GM12864 (cell line): ENCODE measurements at regions not wholly inside any gene's neighbourhood (a gene's known extent, or its start where the extent isn't known, plus 50 kb on each side); places are given as distances from the start of the nearest gene placed in this dataset.

Experiments
- DNase-seq: peaks from one replicate; pipeline ENCODE4 v3.0.0-alpha.2; 2011; ENCODE audit warnings: low read depth
- H3K4me3 ChIP-seq: 2 replicates; pipeline ENCODE4 v1.5.1; 2011; ENCODE audit warnings: mild to moderate bottlenecking, low read depth, low read length, control low read depth
- CTCF ChIP-seq: IDR thresholded peaks from 2 replicates; pipeline ENCODE4 v1.5.1; 2011; ENCODE audit warnings: low read depth, mild to moderate bottlenecking, moderate library complexity, low read length, control low read depth, inconsistent platforms; ENCODE audit errors: missing control alignments

- TF ChIP-seq CTCF = no peak
- H3K4me3 ChIP-seq = no peak overlapping the region
- DNase-seq = no peak
These were observed 571.1 kb downstream of the TNS1 start for GRCh38 chr2:217431577-217432269.

- no peak overlapping the region for H3K4me3 ChIP-seq
- no peak for TF ChIP-seq CTCF
- no peak for DNase-seq
These were observed 571.2 kb upstream of the TNP1 start for GRCh38 chr2:217430916-217431576.

- DNase-seq = no peak
- no peak for TF ChIP-seq CTCF
- no peak overlapping the region for H3K4me3 ChIP-seq
These were observed 570.2 kb upstream of the TNP1 start for GRCh38 chr2:217429981-217430500.

GRCh38 chr2:217421834-217422233 is 562.0 kb upstream of the TNP1 start:
- DNase-seq = no peak
- no peak for TF ChIP-seq CTCF
- H3K4me3 ChIP-seq = no peak overlapping the region

GRCh38 chr2:217420854-217421253 is 561.0 kb upstream of the TNP1 start:
- TF ChIP-seq CTCF = no peak
- H3K4me3 ChIP-seq = no peak overlapping the region
- DNase-seq = no peak

- no peak overlapping the region for H3K4me3 ChIP-seq
- no peak for TF ChIP-seq CTCF
- DNase-seq = no peak
These were observed 559.3 kb upstream of the TNP1 start for GRCh38 chr2:217419055-217419671.
